ENCODE measurements at regions not wholly inside any gene's neighbourhood (a gene's known extent, or its start where the extent isn't known, plus 50 kb on each side); places are given as distances from the start of the nearest gene placed in this dataset.

DNA sequence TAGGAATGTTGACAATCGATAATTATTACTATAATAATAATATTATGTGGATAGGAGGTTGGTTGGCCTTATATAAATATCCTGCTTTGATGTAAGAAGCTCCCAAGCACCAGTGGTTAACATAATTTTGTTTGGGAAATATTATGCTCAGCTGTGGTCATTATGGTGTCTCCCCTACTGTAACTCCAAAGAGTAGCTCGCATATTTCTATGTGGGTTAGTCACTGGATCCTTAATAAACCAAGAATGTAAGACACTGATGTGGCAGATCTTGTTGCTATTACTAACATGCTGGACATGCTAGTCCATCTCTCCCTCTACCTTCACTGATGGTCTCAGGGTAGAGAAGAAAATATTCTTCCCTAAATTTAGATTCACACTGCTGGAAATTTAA, 79.2 kb upstream of the RALGPS2 start:
- TF ChIP-seq CTCF (IDR thresholded peaks at IDR 0.05; ENCODE audit: insufficient read depth, low read depth, low read length): no peak
- no peak for TF ChIP-seq EZH2 (IDR thresholded peaks at IDR 0.05; ENCODE audit: insufficient read depth, low read length)
